Stimulated activated CD4-positive, alpha-beta T cell treated with anti-CD3 and anti-CD28 coated beads, Interleukin-15, amount 100 ng/mL, for 1 hour (primary cell): ENCODE measurements at regions not wholly inside any gene's neighbourhood (a gene's known extent, or its start where the extent isn't known, plus 50 kb on each side); places are given as distances from the start of the nearest gene placed in this dataset.
"Not testable (repeated sequence)": the region's sequence is repeated elsewhere in the genome, so short reads cannot be mapped to it uniquely, and the experiment has no call there.

Source experiments
- DNase-seq, 2 donors: peaks; one replicate each; pipeline ENCODE4 v3.0.0-alpha.2; 2020; ENCODE audit warnings: low read depth in 1 of 2, low spot score in 1 of 2

- no peak for DNase-seq
Measured at GRCh38 chr2:239594772-239595608, 194.2 kb upstream of the HDAC4 start.

DNA sequence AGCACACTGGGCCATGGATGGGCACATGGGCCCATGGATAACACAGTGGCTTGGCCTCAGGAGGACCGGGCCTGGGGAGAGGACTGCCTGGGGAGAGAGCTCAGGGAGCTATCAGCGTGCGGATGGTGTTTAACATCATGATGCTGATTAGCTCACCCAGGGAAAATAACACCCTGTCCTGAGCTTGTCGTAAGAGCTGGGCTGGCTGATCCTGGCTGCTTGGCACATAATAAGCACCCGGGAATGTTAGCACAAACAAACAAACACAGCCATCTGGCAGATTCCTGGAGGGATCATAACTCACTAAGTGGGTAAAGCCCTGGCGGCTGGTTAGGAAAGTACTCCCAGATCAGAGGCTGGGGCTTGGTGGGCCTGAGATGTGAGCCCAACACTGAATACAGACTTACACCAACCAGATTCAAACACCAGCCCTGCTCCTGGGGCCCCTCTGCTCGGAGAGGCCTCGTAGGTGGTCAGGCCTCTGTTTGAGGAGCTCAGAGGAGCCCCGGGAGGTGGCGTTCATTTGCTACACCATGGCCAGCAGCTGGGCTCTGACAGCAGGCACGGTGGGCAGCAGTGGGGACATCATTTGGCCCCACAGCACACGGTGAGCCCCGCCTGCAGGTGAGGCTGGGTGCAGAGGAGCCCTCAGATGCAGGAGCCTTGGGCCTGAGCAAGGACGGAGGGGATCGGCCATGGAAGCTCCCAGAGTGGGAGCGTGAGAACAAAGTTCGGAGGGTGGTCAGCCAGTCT, 193.4 kb upstream of the HDAC4 start:
- no peak for DNase-seq

- no peak for DNase-seq
Measured at GRCh38 chr2:239593455-239593854, 192.6 kb upstream of the HDAC4 start.

DNA sequence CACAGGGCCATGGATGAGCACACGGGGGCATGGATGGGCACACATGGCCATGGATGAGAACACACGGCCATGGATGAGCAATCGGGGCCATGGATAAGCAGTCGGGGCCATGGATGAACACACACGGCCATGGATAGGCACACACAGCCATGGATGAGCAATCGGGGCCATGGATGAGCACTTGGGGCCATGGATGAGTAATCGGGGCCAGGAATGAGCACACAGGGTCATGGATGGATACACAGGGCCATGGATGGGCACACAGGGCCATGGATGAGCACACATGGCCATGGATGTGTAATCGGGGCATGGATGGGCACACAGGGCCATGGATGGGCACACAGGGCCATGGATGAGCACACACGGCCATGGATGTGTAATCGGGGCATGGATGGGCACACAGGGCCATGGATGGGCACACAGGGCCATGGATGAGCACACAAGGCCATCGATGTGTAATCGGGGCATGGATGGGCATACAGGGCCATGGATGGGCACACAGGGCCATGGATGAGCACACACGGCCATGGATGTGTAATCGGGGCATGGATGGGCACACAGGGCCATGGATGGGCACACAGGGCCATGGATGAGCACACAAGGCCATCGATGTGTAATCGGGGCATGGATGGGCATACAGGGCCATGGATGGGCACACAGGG, 191.9 kb upstream of the HDAC4 start:
- not testable (repeated sequence) for DNase-seq

DNA sequence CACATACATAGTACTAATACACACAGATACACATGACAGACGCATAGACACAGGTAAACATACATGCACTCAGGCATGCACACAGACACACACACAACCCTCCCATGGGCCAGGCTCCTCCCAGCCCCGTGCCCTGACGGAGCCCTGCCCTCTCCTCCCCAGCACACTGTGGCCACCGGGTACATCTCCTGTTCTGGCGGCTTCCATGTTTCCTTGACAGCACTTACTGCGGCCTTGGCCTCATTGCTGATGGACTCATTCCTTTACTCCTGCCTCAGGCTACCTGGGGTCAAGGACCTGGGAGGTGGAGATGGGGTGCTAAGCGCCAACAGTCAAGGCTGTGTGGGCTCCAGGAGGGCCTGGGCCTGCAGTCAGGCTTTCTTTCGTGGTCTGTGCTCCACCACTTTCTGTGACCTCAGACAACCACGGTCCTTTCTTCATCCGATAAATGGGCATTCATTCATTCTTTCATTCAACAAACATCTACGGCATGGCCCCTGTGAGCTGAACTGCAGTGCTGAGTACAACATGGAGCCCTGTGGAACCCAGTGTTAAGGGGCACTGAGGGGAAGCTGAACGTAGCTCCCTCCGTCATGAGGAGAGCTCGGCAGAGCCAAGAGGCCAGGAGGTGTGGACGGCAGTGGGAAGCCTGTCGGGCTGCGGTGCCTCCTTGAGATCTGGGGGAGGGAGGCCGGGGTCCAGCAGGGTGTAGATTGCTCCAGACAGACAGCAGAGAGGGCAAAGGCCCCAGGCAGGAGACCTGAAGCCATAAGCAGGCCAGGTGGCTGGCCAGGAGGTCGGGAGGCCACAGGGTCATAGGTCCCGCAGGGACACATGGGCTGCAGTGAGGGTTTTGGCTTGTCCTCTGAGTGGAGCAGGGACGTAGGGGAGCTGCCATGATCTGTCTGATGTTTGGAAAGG, 190.4 kb upstream of the HDAC4 start:
- DNase-seq: no peak

DNA sequence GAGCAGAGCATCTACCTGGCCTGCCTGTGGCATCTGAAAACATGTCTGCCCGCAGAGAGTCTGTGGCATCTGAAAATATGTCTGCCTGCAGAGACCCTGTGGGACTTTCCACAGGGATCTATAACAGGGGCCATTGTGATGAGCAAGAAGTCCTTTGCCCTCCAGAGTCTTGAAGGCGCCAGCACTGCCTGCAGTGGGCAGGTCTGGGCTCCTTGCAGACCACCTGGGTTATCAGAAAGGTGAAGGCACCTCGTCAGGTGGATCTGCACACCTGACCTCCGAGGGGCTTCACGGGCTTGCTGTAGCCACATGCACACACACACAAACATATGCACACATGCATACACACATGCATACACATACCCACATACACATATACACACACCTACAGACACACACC, 189.5 kb upstream of the HDAC4 start:
- DNase-seq: no peak

DNA sequence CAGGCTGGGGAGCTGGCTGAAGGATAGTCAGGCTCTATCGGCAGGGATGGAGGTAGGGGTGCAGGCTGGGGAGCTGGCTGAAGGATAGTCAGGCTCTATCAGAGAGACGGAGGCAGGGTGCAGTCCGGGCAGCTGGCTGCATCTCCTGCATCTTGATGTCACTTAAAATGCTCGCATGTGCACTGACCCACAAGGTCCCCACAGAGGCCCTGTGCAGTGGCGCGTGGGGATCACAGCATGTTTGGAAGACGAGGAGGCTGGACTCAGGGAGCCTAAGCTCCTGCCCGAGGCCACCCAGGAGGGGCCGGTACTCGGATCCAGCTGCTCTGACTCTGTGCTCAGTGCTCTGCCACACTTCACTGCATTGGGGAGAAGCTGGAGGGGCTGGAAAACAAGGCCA, 189.0 kb upstream of the HDAC4 start:
- DNase-seq: no peak

GRCh38 chr2:239589270-239589825, 188.5 kb upstream of the HDAC4 start:
- DNase-seq: no peak

DNA sequence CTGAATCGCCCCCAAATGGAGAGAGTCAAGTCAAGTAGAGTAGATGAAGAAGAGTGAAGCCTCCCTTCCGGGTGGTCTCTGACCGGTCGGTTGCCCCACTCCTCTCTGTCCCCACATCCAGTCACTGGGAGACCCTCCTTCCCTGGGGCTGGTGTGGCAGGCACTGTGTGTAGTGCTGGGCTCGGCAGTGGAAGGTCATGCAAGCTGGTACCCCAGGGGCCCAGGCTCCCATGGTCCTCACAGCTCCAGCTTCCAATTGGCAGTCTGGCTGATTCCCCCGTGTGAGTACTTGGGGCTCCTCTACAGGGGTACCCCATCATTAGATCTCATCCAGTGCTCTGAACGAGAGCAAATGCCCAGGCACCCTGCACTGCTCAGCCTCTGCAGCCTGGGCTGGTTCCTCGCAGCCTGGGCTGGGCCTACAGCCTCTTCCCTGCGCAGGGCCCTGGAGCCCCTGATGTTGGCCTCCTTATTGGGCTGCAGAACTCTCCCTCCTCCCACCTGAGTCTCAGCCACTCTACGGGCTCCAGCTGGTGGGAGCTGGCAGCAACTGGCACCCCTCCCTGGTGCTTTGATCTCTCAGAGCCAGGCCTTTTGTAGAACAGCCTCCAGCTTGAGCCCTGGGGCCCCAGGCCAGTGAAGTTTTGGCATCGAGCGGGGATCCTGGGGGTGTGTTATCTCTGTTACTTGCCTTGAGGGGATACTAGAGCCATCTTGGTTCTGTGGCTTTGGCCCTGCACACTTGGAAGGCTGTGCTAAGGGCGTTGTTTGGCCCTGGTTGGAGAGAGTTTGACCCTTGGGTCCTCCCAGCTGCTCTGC, 187.8 kb upstream of the HDAC4 start:
- no peak for DNase-seq

DNA sequence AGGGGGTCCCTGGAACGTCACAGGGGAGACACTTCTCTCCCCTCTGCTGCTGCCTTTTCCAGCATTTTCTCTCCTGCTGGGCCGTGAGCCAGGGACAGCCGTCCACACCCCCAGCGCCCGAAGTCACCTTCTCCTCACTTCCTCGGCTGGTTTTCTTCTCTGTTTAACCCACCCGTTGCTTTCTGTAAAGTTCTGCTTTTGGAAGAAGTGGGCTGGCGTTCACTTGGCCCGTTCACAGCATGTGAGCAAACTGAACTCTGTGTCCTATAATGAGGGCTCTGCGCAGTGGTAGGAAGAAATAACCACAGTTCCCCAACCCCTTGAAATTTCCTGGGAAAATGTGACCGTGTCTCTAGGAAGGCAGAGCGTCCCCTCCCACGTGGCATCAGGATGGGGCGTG, 187.0 kb upstream of the HDAC4 start:
- no peak for DNase-seq

DNA sequence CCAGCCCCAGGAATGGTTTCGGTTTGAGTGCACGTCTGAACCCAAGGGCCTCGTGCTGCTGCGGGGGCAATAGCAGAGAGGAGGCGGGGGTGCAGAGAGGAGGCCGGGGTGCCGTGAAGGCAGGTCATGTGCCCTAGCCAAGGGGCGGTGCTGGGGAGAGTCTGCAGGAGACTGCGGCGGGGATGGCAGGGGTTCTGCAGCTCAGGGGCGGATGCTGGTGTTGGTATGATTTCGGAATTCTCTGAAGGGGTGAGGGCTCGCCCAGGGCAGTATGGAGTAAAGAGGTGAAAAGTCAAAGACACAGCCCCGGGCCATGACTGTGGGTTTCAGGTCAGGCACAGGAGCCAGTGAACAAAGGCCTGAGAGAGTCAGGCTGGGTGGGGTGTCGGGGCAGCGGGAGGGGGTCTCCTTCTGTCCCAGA, 186.5 kb upstream of the HDAC4 start:
- no peak for DNase-seq

DNA sequence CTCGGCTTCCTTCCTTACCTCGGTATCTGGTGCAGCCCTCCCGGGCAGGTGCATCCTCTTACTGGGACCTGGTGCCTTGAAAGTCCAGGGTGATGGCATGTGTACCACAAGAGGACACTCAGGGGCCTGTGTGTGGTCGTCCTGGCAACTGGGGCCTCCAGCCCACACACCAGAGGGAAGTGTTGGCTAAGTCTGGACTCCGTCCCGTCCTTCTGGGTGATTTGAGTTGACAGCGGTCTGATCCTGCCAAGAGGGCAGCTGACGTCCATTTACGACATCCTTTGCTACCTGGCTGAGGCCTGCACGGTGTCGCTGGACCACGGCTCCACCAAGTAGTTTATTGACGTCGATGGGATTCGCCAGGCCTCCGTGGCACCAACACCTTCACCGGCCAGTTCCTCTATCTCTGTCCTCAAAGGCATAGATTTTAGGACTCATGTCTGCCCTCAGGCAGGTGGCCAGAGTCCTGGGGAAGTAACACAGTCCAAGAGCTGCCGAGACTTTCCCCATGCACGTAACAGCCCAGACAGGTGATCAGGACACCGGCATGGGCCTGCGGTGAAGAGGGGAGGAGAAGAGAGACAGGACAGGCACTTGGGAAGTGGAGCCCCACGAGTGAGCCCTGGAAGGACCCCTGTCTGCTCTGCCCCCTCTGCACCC, 186.0 kb upstream of the HDAC4 start:
- DNase-seq: no peak

- no peak for DNase-seq
Measured at GRCh38 chr2:239585422-239585821, 184.6 kb upstream of the HDAC4 start.

GRCh38 chr2:239584986-239585385, 184.2 kb upstream of the HDAC4 start:
- no peak for DNase-seq

DNA sequence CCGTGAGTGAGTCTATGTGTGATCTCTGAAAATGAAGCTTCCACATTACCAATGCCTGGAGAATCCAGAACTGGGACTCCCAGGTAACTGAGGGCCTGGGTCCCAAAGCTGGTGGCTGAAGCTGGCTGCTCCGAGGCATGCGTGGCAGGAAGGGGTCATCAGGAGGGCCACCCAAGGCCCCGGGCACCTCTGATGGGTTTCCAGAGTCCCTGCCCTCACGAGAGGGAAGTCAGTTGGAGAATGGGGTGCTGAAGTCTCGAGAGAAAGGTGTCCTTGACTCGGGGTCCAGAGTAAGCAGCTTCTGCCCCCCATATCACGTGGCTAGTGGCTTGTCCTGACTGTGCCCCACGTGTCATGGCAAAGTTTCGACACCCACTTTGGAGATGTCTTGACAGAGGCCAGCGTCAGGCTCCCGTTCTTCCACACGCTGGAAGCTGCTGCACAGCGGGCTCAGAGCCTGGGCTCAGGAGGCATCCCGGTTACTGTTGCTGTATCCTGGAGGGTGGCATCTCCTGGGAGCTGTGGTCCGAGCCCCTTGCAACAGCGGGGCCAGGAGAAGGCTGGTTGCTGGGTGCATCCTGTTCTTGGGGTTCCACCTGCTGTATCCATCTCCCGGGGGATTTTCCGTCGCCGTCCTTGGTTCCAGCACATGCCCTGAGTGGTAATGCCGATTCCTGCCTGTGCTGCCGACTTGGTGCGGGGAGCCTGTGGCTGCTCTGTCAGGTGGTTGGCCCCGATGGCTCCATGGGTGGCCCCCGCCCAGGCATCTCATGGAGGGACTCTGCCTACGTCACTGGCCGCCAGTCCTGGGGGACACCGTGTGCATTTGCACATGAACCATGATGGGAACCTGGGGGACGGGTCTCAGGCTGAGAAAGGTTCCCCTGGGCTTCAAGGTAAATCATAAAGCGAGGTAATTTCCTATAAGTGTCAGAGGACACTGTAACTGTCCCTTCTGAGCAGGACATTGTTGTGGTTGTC, 183.3 kb upstream of the HDAC4 start:
- DNase-seq: no peak

GRCh38 chr2:239583171-239583878, 182.5 kb upstream of the HDAC4 start:
- DNase-seq: no peak

DNA sequence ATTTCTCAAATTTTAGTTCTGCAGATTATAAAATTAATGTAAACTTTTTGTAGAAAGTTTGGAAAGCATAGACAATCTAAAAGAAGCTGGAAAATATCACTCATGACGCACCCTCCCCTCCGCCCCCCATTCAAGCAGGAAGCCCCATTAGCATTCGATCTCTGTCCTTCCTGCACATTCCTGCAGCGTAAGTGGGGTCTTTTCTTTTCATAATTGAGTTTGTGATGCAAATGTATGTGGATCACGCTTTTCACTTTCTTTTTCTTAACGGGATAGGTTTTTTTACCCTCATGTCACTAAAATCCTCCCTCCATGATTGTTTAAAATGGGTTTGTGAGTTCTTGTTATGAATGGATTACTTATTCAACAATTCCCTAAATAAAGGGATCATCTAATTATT, 181.7 kb upstream of the HDAC4 start:
- DNase-seq: no peak
